Osteocyte (in vitro differentiated cells): ENCODE measurements at regions not wholly inside any gene's neighbourhood (a gene's known extent, or its start where the extent isn't known, plus 50 kb on each side); places are given as distances from the start of the nearest gene placed in this dataset.

ENCODE experiments used
- DNase-seq: peaks from one replicate; pipeline ENCODE4 v3.0.0; 2021; ENCODE audit warnings: mixed read lengths; ENCODE audit not compliant: unreplicated experiment; ENCODE audit errors: extremely low spot score
- H3K27ac Mint-ChIP-seq: one replicate; pipeline ENCODE4 v1.8.0; 2021; ENCODE audit warnings: mild to moderate bottlenecking, mixed read lengths; ENCODE audit not compliant: unreplicated experiment
- H3K27me3 Mint-ChIP-seq: one replicate; pipeline ENCODE4 v1.8.0; 2021; ENCODE audit warnings: mixed read lengths; ENCODE audit not compliant: unreplicated experiment
- H3K36me3 Mint-ChIP-seq: one replicate; pipeline ENCODE4 v1.8.0; 2021; ENCODE audit warnings: mixed read lengths; ENCODE audit not compliant: unreplicated experiment
- H3K4me1 Mint-ChIP-seq: one replicate; pipeline ENCODE4 v1.8.0; 2021; ENCODE audit warnings: mixed read lengths; ENCODE audit not compliant: unreplicated experiment
- H3K4me3 Mint-ChIP-seq: one replicate; pipeline ENCODE4 v1.8.0; 2021; ENCODE audit warnings: mild to moderate bottlenecking, moderate library complexity, mixed read lengths; ENCODE audit not compliant: unreplicated experiment
- H3K9me3 Mint-ChIP-seq: one replicate; pipeline ENCODE4 v1.8.0; 2021; ENCODE audit warnings: mixed read lengths; ENCODE audit not compliant: unreplicated experiment
- CTCF ChIP-seq: fragments of 200-600 bp; sonication (generic); IDR thresholded peaks from 2 replicates; pipeline ENCODE4 v1.5.0; 2021; ENCODE audit warnings: antibody characterized with exemption, mild to moderate bottlenecking, moderate library complexity

DNA sequence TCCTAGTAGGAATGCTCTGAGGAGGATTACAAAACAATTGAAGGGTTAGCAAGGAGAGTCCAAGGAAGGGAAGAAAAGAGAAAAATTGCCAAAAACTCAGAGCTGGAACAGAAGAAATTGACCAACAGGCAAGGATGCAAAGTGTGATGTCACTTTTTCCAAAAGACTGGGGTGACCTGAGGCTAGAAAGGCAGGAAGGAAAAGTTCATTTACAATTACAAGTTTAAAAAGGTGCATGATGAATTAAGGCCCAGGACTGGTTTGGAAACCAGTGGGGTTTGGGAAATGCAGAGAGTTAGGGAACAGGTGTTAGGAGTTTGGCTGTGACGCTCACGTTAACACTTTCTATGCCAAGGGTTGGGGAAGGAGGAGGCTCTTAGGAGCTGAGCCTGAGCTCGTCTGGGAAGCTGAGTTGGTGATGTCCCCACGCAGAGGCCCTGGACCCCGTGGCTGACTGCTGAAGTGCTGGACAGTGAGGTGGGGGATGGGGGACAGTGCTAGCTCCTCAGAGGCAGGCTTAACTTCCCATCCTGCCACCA is 92.6 kb upstream of the PODXL start:
- Mint-ChIP-seq H3K27me3 (no peaks in the 10 kb centered on the region), H3K36me3 (no peaks in the 10 kb centered on the region), H3K4me3 (no peak overlapping the region), H3K4me1 (peaks cover 15% of the 10 kb centered on the region), H3K9me3 (no peaks in the 10 kb centered on the region), H3K27ac (no peak overlapping the region)
- DNase-seq: no peak
- no peak for TF ChIP-seq CTCF

GRCh38 chr7:131648491-131648890 is 92.1 kb upstream of the PODXL start:
- no peak for TF ChIP-seq CTCF
- no peak overlapping the region for H3K4me3 Mint-ChIP-seq
- peaks cover 12% of the 10 kb centered on the region for H3K4me1 Mint-ChIP-seq
- H3K27ac Mint-ChIP-seq: no peak overlapping the region
- no peak for DNase-seq
- no peaks in the 10 kb centered on the region for H3K9me3 Mint-ChIP-seq
- no peaks in the 10 kb centered on the region for H3K27me3 Mint-ChIP-seq
- no peaks in the 10 kb centered on the region for H3K36me3 Mint-ChIP-seq

GRCh38 chr7:131646203-131646602 is 89.8 kb upstream of the PODXL start:
- H3K4me1 Mint-ChIP-seq: peaks cover 13% of the 10 kb centered on the region
- H3K9me3 Mint-ChIP-seq: no peaks in the 10 kb centered on the region
- no peak for TF ChIP-seq CTCF
- H3K27me3 Mint-ChIP-seq: no peaks in the 10 kb centered on the region
- H3K36me3 Mint-ChIP-seq: no peaks in the 10 kb centered on the region
- H3K27ac Mint-ChIP-seq: no peak overlapping the region
- no peak overlapping the region for H3K4me3 Mint-ChIP-seq
- DNase-seq: no peak

DNA sequence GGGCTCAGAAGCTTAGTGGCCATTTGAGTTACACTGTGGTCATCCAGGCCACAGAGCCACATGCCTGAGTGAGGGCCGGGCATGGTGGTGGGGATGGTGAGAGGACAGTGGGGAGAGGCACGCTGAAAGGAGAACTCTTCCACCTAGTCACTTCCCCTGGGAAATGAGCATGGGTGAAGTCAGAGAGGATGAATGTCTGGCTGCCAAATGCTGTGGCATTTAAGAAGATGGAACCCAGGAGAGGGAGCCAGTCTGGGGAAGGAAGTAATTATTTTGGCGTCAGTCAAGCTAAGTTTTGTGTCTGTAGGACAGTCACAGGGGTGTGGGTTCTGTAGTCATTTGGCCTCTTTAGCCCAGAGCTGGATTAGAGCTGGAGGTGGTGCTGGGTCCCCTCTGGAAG is 86.0 kb upstream of the PODXL start:
- Mint-ChIP-seq H3K27me3 (no peaks in the 10 kb centered on the region), H3K9me3 (no peaks in the 10 kb centered on the region), H3K4me1 (peaks cover 12% of the 10 kb centered on the region), H3K4me3 (no peak overlapping the region), H3K36me3 (no peaks in the 10 kb centered on the region), H3K27ac (no peak overlapping the region)
- TF ChIP-seq CTCF: no peak
- DNase-seq: no peak

DNA sequence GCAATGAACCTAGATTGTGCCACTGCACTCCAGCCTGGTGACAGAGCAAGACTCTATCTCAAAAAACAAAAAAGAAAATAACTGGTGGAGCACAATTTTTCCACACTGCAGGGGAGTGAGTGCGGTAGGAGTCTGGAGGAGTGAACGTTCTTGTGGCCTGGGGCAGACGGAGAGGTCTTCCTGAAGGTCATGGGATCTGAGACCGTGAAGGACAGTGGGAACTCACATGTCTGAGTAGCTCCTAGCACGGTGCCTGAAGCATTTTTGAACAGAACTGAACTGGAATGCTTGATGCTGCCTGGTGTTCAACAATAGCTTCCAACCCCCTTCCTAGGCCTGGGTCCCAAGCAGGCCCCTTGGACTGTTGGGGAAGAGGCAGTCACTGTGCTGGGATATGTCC is 84.3 kb upstream of the PODXL start:
- Mint-ChIP-seq H3K9me3 (no peaks in the 10 kb centered on the region), H3K27me3 (no peaks in the 10 kb centered on the region), H3K4me1 (peaks cover 12% of the 10 kb centered on the region), H3K36me3 (no peaks in the 10 kb centered on the region), H3K4me3 (no peak overlapping the region), H3K27ac (no peak overlapping the region)
- DNase-seq: no peak
- no peak for TF ChIP-seq CTCF
